ENCODE measurements at regions not wholly inside any gene's neighbourhood (a gene's known extent, or its start where the extent isn't known, plus 50 kb on each side); places are given as distances from the start of the nearest gene placed in this dataset.

DNA sequence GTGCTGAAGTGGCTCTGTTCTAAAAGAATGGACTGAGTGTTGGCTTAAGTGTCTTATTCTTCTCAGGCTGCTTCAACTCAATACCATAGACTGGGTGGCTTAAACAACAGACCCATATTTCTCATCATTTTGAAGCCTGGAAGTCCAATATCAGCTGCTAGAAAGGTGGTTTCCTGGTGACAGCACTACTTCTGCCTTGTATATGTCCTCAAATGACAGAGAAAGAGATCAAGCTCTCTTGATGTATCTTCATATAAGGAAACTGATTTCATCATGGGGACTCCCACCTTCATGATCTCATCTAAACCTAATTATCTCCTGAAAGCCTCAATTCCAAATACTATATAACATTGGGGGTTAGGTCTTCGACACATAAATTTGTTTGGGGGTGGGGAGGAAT, 449.7 kb upstream of the DSEL start:
- Histone ChIP-seq H3K27me3 (no peaks in the 10 kb centered on the region), H3K9me3 (no peaks in the 10 kb centered on the region), H3K4me3 (ENCODE audit: low read depth, low read length) (no peak overlapping the region), H3K36me3 (no peaks in the 10 kb centered on the region), H3K4me1 (no peaks in the 10 kb centered on the region)
- TF ChIP-seq, protein P1, sequence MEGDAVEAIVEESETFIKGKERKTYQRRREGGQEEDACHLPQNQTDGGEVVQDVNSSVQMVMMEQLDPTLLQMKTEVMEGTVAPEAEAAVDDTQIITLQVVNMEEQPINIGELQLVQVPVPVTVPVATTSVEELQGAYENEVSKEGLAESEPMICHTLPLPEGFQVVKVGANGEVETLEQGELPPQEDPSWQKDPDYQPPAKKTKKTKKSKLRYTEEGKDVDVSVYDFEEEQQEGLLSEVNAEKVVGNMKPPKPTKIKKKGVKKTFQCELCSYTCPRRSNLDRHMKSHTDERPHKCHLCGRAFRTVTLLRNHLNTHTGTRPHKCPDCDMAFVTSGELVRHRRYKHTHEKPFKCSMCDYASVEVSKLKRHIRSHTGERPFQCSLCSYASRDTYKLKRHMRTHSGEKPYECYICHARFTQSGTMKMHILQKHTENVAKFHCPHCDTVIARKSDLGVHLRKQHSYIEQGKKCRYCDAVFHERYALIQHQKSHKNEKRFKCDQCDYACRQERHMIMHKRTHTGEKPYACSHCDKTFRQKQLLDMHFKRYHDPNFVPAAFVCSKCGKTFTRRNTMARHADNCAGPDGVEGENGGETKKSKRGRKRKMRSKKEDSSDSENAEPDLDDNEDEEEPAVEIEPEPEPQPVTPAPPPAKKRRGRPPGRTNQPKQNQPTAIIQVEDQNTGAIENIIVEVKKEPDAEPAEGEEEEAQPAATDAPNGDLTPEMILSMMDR (IDR thresholded peaks at IDR 0.05; ENCODE audit: low read depth, low read length) = no peak
- DNase-seq = no peak

DNA sequence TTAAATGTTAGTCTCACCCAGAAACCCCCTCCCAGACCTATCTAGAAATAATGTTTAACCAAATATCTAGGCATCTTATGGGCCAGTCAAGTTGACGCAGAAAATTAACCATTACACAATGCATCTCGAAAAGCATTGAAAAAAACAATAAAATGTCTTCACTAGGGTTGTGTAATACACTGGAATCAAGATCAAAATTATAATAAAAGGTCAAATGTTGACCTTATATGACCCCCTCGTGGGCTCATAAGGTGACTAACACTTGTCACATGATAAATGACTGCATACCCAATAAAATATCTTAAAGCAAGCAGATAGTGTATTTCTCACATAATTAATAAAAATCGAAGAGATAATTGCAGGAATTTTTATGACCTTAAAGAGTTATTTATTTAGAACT, 447.9 kb upstream of the DSEL start:
- H3K9me3 ChIP-seq = no peaks in the 10 kb centered on the region
- DNase-seq = no peak
- H3K36me3 ChIP-seq = no peaks in the 10 kb centered on the region
- no peak overlapping the region for H3K4me3 ChIP-seq (ENCODE audit: low read depth, low read length)
- TF ChIP-seq, protein P1 (IDR thresholded peaks at IDR 0.05; ENCODE audit: low read depth, low read length) = no peak
- no peaks in the 10 kb centered on the region for H3K27me3 ChIP-seq
- H3K4me1 ChIP-seq = no peaks in the 10 kb centered on the region

DNA sequence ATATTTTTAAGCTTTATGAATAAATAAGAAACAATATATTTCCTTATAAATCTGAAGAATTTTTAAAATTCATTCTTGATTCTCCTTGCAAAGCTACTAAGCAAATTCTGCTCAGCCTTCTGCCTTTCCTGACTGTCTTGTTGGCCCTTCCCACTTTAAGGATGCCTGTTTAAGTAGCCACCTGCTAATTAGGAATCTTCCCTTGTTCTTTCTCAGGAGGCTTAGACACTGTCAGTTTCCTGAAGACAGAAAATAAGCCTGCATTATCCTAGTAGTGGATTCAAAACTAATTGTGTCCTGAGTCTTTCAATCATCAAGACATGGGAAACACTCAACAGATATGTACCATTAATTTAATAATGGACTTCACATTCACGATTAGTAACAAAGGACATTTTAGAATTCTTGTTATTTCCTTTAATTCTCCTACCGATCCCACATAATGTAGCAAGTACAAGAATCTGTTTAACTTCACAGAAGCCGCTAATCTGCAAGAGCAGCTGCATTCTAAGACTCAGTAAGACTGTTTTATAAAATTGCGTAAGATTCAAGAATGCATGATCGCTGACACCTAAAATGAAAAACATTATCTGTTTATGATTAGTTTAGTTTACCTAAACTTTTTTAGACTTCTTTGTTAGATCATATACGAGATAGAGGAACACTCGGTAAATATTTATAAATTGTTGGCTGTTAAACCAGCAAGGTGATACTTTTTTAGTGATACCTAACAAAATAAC, 445.4 kb upstream of the DSEL start:
- DNase-seq = no peak
- Histone ChIP-seq H3K4me1 (no peaks in the 10 kb centered on the region), H3K27me3 (no peaks in the 10 kb centered on the region), H3K9me3 (no peaks in the 10 kb centered on the region), H3K4me3 (ENCODE audit: low read depth, low read length) (no peak overlapping the region), H3K36me3 (no peaks in the 10 kb centered on the region)
- TF ChIP-seq, protein P1 (IDR thresholded peaks at IDR 0.05; ENCODE audit: low read depth, low read length) = no peak

DNA sequence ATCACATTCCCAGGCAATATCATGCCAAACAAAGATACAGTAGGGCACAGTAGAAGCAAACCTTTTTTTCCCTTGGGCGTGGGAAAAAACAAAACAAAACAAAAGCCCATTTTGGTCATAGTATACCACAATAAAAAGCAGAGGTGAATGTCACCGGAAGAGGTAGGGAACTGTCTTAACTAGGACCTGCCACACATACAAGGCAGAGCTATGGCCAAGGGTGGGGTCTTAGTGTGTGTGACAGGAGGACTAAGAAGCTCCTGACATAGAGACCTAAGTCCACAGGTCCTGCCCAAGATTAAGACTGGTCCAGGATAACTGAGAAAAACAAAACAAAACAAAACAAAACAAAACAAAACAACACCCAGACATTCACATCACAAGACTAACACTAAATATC, 441.2 kb upstream of the DSEL start:
- Histone ChIP-seq H3K27me3 (no peaks in the 10 kb centered on the region), H3K9me3 (no peaks in the 10 kb centered on the region), H3K4me3 (ENCODE audit: low read depth, low read length) (no peak overlapping the region), H3K36me3 (no peaks in the 10 kb centered on the region), H3K4me1 (no peaks in the 10 kb centered on the region)
- DNase-seq = no peak
- TF ChIP-seq, protein P1 (IDR thresholded peaks at IDR 0.05; ENCODE audit: low read depth, low read length) = no peak

DNA sequence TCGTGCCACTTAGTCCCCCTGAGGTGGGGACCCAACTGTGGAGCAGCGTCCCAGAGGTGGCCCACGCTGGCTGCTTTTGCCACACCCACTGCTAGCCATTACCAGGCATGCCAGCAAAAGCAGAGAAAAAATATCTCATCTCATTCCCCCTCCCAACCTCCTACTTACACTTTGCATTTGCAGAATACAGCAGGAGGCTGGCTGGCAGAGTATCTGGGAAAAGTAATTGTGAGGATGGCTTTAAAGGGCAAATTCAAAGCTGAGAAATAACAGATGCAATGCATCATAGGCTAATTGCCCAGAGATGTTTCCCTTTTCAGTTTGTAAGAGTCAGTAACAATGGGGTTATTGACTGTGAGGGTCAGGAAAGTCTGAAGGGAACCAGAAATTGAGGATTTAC, 438.1 kb upstream of the DSEL start:
- Histone ChIP-seq H3K4me3 (ENCODE audit: low read depth, low read length) (no peak overlapping the region), H3K4me1 (no peaks in the 10 kb centered on the region), H3K27me3 (no peaks in the 10 kb centered on the region), H3K9me3 (no peaks in the 10 kb centered on the region), H3K36me3 (no peaks in the 10 kb centered on the region)
- TF ChIP-seq, protein P1 (IDR thresholded peaks at IDR 0.05; ENCODE audit: low read depth, low read length) = no peak
- no peak for DNase-seq

DNA sequence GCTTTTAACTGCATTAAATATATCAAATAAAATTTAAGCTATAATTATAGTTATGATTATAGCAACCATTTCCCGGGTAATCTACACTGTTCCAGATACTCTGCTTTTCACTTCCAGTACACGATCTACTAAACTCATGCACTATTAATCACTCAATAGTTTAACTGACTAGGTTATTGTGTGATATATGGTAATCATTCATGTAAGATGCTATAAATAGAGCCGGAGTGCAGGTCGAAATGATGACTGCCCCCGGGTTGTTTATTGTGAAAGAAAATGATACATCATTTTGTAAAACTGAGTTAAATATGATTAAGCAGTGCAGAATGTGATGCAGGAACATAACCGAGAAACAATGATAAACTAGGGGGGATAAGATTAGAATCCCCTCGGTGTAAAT, 434.6 kb upstream of the DSEL start:
- H3K4me1 ChIP-seq = no peaks in the 10 kb centered on the region
- no peak for DNase-seq
- H3K4me3 ChIP-seq (ENCODE audit: low read depth, low read length) = no peak overlapping the region
- TF ChIP-seq, protein P1 (IDR thresholded peaks at IDR 0.05; ENCODE audit: low read depth, low read length) = no peak
- no peaks in the 10 kb centered on the region for H3K27me3 ChIP-seq
- H3K36me3 ChIP-seq = no peaks in the 10 kb centered on the region
- no peaks in the 10 kb centered on the region for H3K9me3 ChIP-seq

All from BE2C (cell line).